ENCODE measurements at regions not wholly inside any gene's neighbourhood (a gene's known extent, or its start where the extent isn't known, plus 50 kb on each side); places are given as distances from the start of the nearest gene placed in this dataset.

DNA sequence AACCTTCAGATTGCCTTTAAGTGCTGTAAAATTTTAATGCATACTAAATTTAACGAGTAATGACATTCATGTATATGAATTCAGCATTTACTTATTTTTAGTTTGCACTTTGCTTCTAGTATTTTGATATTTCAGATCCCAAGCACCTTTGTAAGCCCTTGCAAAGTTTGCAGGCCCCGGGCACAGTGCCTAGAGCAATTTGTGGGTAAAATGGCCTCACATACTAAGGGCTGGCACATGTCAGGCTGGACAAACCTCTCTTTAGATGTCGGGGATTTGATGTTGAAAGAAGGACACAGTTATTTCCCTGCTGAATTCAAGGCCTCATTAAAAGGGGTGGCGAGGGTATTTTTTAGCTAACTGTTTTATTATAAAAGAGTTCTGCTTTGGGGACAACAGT is 270.3 kb upstream of the HABP2 start:
- TF ChIP-seq CTCF (IDR thresholded peaks at IDR 0.05): no peak
- no peak for TF ChIP-seq POLR2A (IDR thresholded peaks at IDR 0.05)
